ENCODE measurements at regions not wholly inside any gene's neighbourhood (a gene's known extent, or its start where the extent isn't known, plus 50 kb on each side); places are given as distances from the start of the nearest gene placed in this dataset.

DNA sequence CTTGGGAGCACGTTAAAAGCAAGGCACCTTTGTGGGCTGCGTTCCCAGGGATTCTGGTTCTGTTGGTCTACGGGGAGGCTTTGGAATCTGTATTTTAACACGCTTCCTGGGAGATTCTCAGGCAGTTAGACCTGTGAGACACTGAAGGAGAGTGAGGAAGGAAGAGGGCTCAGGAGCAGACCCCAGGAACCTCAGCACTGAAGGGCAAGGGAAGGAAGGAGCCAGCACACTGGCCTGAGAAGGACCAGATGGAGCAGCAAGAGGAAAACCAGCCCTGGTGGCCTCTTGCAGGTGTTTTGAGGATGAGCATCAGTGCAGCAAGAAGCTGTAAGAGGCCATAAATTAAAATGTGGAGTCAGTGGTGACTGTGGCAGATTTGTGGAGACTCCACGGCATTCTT, 146.7 kb downstream of the RPLP1 start:
- TF ChIP-seq, protein P1, sequence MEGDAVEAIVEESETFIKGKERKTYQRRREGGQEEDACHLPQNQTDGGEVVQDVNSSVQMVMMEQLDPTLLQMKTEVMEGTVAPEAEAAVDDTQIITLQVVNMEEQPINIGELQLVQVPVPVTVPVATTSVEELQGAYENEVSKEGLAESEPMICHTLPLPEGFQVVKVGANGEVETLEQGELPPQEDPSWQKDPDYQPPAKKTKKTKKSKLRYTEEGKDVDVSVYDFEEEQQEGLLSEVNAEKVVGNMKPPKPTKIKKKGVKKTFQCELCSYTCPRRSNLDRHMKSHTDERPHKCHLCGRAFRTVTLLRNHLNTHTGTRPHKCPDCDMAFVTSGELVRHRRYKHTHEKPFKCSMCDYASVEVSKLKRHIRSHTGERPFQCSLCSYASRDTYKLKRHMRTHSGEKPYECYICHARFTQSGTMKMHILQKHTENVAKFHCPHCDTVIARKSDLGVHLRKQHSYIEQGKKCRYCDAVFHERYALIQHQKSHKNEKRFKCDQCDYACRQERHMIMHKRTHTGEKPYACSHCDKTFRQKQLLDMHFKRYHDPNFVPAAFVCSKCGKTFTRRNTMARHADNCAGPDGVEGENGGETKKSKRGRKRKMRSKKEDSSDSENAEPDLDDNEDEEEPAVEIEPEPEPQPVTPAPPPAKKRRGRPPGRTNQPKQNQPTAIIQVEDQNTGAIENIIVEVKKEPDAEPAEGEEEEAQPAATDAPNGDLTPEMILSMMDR (IDR thresholded peaks at IDR 0.05) = no peak
- TF ChIP-seq EP300 (IDR thresholded peaks at IDR 0.05) (no peak), POLR2AphosphoS5 (IDR thresholded peaks at IDR 0.05) (no peak)

All from sigmoid colon (tissue), 4 donors.